ENCODE measurements at regions not wholly inside any gene's neighbourhood (a gene's known extent, or its start where the extent isn't known, plus 50 kb on each side); places are given as distances from the start of the nearest gene placed in this dataset.

GRCh38 chr3:62965311-62965710 lies 90.1 kb upstream of the CADPS start:
- Histone ChIP-seq H3K9ac (ENCODE audit: low read depth in 1 of 2, low read length in 2 of 2) (no peak overlapping the region), H3K9me3 (ENCODE audit: control insufficient read depth in 4 of 4, low read length in 3 of 4) (no peaks in the 10 kb centered on the region), H3K4me1 (ENCODE audit: control insufficient read depth in 4 of 4, insufficient read depth in 4 of 4, low read length in 3 of 4) (no peaks in the 10 kb centered on the region), H3K27ac (ENCODE audit: low read depth in 1 of 2, low read length in 2 of 2) (no peak overlapping the region), H3K4me3 (ENCODE audit: low read depth in 1 of 3, low read length in 3 of 3) (no peak overlapping the region), H3K36me3 (ENCODE audit: control insufficient read depth in 4 of 4, insufficient read depth in 3 of 4, low read depth in 1 of 4, low read length in 3 of 4) (no peaks in the 10 kb centered on the region), H3K27me3 (ENCODE audit: control insufficient read depth in 4 of 4, insufficient read depth in 4 of 4, low read length in 3 of 4) (peaks cover 0 to 4% (median 0%) of the 10 kb centered on the region in 4 donors)
- DNase-seq (ENCODE audit: low spot score): no peak
- 87% methylated on average over 2 of the region's 2 CpGs for WGBS
- TF ChIP-seq REST (IDR thresholded peaks at IDR 0.05) (no peak), SP1 (IDR thresholded peaks at IDR 0.05) (no peak), JUND (IDR thresholded peaks at IDR 0.05) (no peak), GABPA (IDR thresholded peaks at IDR 0.05 in 1 of 2, conservative IDR thresholded peaks at IDR 0.05 in 1 of 2) (no peak), EGR1 (IDR thresholded peaks at IDR 0.05; ENCODE audit: low read depth in 2 of 2) (no peak), TAF1 (conservative IDR thresholded peaks at IDR 0.05) (no peak), HNF4G (IDR thresholded peaks at IDR 0.05) (no peak), HNF4A (conservative IDR thresholded peaks at IDR 0.05) (no peak), FOXA1 (IDR thresholded peaks at IDR 0.05) (no peak), NR2F2 (IDR thresholded peaks at IDR 0.05) (no peak), RAD21 (IDR thresholded peaks at IDR 0.05) (no peak), MAX (IDR thresholded peaks at IDR 0.05) (no peak)

GRCh38 chr3:62968128-62968527 lies 92.9 kb upstream of the CADPS start:
- no peak for DNase-seq (ENCODE audit: low spot score)
- Histone ChIP-seq H3K27ac (ENCODE audit: low read depth in 1 of 2, low read length in 2 of 2) (no peak overlapping the region), H3K36me3 (ENCODE audit: control insufficient read depth in 4 of 4, insufficient read depth in 3 of 4, low read depth in 1 of 4, low read length in 3 of 4) (no peaks in the 10 kb centered on the region), H3K4me1 (ENCODE audit: control insufficient read depth in 4 of 4, insufficient read depth in 4 of 4, low read length in 3 of 4) (no peaks in the 10 kb centered on the region), H3K4me3 (ENCODE audit: low read depth in 1 of 3, low read length in 3 of 3) (no peak overlapping the region), H3K9me3 (ENCODE audit: control insufficient read depth in 4 of 4, low read length in 3 of 4) (no peaks in the 10 kb centered on the region), H3K27me3 (ENCODE audit: control insufficient read depth in 4 of 4, insufficient read depth in 4 of 4, low read length in 3 of 4) (peaks cover 0 to 4% (median 0%) of the 10 kb centered on the region in 4 donors), H3K9ac (ENCODE audit: low read depth in 1 of 2, low read length in 2 of 2) (no peak overlapping the region)
- 93% methylated on average over 3 of the region's 3 CpGs for WGBS
- no peak for TF ChIP-seq ATF3 (IDR thresholded peaks at IDR 0.05)
- TF ChIP-seq TAF1 (conservative IDR thresholded peaks at IDR 0.05): no peak
- no peak for TF ChIP-seq JUND (IDR thresholded peaks at IDR 0.05)
- no peak for TF ChIP-seq YY1 (IDR thresholded peaks at IDR 0.05)
- no peak for TF ChIP-seq HNF4A (conservative IDR thresholded peaks at IDR 0.05)
- TF ChIP-seq EGR1 (IDR thresholded peaks at IDR 0.05; ENCODE audit: low read depth in 2 of 2): no peak
- TF ChIP-seq MAX (IDR thresholded peaks at IDR 0.05): no peak
- no peak for TF ChIP-seq SP1 (IDR thresholded peaks at IDR 0.05)
- no peak for TF ChIP-seq FOXA1 (IDR thresholded peaks at IDR 0.05)
- no peak for TF ChIP-seq HNF4G (IDR thresholded peaks at IDR 0.05)
- TF ChIP-seq RXRA (IDR thresholded peaks at IDR 0.05): no peak
- no peak for TF ChIP-seq NR2F2 (IDR thresholded peaks at IDR 0.05)
- TF ChIP-seq RAD21 (IDR thresholded peaks at IDR 0.05): no peak
- no peak for TF ChIP-seq GABPA (IDR thresholded peaks at IDR 0.05 in 1 of 2, conservative IDR thresholded peaks at IDR 0.05 in 1 of 2)
- TF ChIP-seq REST (IDR thresholded peaks at IDR 0.05): no peak
- no peak for TF ChIP-seq ZBTB33 (IDR thresholded peaks at IDR 0.05)

All from liver (tissue), 7 donors.